ENCODE measurements at regions not wholly inside any gene's neighbourhood (a gene's known extent, or its start where the extent isn't known, plus 50 kb on each side); places are given as distances from the start of the nearest gene placed in this dataset.
"Not testable (repeated sequence)": the region's sequence is repeated elsewhere in the genome, so short reads cannot be mapped to it uniquely, and the experiment has no call there.

DNA sequence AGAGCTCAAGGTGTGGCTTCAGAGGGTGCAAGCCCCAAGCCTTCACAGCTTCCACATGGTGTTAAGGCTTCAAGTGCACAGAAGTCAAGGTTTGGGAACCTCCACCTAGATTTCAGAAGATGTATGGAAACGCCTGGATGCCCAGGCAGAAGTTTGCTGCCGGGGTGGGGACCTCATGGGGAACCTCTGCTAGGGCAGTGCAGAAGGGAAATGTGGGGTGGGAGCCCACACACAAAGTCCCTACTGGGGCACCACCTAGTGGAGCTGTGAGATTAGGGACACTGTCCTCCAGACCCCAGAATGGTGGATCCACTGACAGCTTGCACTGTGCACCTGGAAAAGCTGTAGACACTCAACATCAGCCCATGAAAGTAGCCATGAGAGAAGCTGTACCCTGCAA, 99.6 kb upstream of the CLEC14A start:
- H3K27ac Mint-ChIP-seq; H3K4me1 Mint-ChIP-seq; DNase-seq (ENCODE audit: low spot score in 2 of 2); ATAC-seq; H3K4me3 Mint-ChIP-seq; H3K36me3 Mint-ChIP-seq: not testable (repeated sequence)
- peaks cover 12% of the 10 kb centered on the region for H3K9me3 Mint-ChIP-seq

DNA sequence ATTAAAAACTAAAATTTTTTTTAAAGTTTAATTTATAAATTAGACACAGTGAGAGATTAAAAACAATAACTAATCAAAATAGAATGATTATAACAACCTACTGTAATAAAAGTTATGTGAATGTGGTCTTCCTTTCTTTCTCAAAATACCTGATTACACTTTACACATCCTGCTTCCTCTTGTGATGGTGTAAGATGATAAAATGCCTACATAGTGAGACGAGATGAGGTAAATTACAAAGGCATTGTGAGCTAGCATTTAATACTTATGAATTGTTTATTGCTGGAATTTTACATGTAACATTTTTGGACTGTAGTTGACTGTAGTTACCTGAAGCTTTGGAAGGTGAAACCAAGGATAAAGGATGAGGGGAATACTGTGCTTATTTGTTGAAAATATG, 94.2 kb upstream of the CLEC14A start:
- no peaks in the 10 kb centered on the region for H3K36me3 Mint-ChIP-seq
- H3K27ac Mint-ChIP-seq, result no peak overlapping the region
- no peak overlapping the region for H3K4me3 Mint-ChIP-seq
- no peak for DNase-seq (ENCODE audit: low spot score in 2 of 2)
- peaks cover 9% of the 10 kb centered on the region for H3K9me3 Mint-ChIP-seq
- no peaks in the 10 kb centered on the region for H3K4me1 Mint-ChIP-seq
- ATAC-seq, result no peak

DNA sequence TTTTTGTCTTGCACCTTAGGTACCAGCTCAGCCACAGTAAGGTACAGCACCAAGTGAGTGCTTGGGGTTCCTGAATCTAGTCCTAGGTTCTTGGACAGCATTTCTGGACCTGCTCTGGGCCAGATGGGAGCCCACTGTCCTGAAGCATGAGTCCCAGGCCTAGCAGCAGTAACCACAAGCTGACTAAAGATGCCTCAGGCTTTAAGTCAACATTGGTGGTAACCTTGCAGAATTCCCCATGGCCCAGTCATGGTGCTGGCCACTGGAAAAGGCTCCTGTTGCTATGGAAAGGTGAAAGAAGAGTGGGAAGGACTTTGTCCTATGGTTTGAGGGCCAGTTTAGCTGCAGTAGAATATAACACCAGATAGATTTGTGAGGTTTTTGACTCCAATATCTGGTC, 86.9 kb upstream of the CLEC14A start:
- Mint-ChIP-seq H3K9me3 (peaks cover 5% of the 10 kb centered on the region), H3K27ac (no peak overlapping the region), H3K4me1 (no peaks in the 10 kb centered on the region), H3K4me3 (no peak overlapping the region), H3K36me3 (no peaks in the 10 kb centered on the region)
- no peak for DNase-seq (ENCODE audit: low spot score in 2 of 2)
- no peak for ATAC-seq

DNA sequence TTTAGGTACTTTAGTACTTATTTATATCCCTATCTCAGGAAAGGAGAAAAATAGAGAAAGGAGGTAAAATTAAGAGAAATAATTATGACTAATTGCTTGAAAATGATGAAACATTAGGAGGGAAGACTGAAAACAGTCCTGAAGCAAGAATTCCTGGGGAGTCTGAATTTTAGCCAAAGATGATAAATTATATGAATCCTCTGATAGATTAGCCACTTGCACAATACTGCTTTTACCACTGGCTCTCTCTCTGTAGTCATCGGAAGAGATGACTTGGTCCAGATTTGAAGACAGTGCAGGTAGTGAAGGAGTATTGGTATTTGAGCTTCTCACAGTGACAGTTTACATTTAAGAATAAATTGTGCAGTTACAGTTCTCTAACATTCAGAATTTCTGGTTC, 83.8 kb upstream of the CLEC14A start:
- Mint-ChIP-seq H3K4me3 (no peak overlapping the region), H3K27ac (no peak overlapping the region), H3K36me3 (no peaks in the 10 kb centered on the region), H3K4me1 (no peaks in the 10 kb centered on the region), H3K9me3 (peaks cover 5% of the 10 kb centered on the region)
- DNase-seq (ENCODE audit: low spot score in 2 of 2) (no peak), ATAC-seq (no peak)

DNA sequence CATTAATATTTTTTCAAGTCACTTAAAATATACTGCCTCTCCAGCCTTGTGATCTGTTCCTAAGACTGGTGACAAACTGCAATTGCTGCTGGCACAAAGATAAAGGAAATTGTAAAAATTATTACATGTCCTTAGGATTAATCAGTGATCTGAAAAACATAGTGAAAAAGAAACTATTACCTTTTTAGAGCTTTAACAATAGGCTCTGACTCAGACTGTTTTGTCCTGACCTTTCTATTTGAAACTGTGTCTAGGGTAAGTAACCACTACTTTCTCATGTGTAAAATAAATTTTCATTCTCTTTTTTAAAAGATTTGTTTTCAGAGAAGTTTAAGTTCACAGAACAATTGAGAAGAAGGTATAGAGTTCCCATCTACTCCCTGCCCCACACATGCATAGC, 80.4 kb upstream of the CLEC14A start:
- ATAC-seq (no peak), DNase-seq (ENCODE audit: low spot score in 2 of 2) (no peak)
- Mint-ChIP-seq H3K4me1 (no peaks in the 10 kb centered on the region), H3K9me3 (peaks cover 4% of the 10 kb centered on the region), H3K27ac (no peak overlapping the region), H3K4me3 (no peak overlapping the region), H3K36me3 (no peaks in the 10 kb centered on the region)

DNA sequence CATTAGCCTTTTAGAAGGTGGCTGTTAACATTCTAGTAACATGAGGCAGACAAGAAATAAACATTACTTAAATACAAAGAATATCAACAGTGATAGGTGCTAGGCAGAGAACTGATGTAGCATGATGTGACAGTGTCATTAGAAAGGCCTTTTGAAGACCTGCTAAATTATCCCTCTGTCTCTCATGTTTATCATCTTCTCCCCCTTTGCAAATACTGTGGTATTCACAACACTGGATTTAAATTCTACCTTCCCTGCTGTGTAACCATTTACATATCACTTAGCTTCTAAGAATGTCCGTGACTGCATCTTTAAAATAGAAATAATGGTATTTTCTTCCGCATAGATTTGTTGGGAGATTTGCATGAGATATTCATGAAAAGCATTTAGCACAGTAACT, 74.4 kb upstream of the CLEC14A start:
- no peak overlapping the region for H3K4me3 Mint-ChIP-seq
- ATAC-seq (no peak), DNase-seq (ENCODE audit: low spot score in 2 of 2) (no peak)
- H3K9me3 Mint-ChIP-seq, result peaks cover 6% of the 10 kb centered on the region
- H3K27ac Mint-ChIP-seq, result no peak overlapping the region
- no peaks in the 10 kb centered on the region for H3K4me1 Mint-ChIP-seq
- no peaks in the 10 kb centered on the region for H3K36me3 Mint-ChIP-seq

DNA sequence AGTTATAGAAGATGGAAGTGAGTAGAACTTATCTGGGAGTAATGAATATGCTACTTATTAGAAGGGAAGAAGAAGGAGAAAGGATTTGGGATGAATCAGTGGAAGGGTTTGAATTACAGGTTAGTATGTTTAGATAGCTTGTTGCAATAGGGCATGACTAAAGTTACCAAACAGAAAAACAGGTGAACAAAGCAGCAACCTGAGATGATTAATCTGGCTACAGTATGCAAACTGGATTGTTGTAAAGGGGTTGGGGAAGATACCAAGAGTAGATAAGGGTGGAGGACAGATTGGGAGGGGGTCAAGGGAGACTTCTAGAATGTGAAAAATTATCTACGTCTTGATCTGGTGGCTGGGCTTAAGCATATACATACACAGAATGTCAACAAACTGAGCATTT, 73.4 kb upstream of the CLEC14A start:
- H3K4me1 Mint-ChIP-seq, result no peaks in the 10 kb centered on the region
- H3K36me3 Mint-ChIP-seq, result no peaks in the 10 kb centered on the region
- peaks cover 2% of the 10 kb centered on the region for H3K9me3 Mint-ChIP-seq
- DNase-seq (ENCODE audit: low spot score in 2 of 2), result no peak
- no peak overlapping the region for H3K4me3 Mint-ChIP-seq
- H3K27ac Mint-ChIP-seq, result no peak overlapping the region
- ATAC-seq, result no peak

DNA sequence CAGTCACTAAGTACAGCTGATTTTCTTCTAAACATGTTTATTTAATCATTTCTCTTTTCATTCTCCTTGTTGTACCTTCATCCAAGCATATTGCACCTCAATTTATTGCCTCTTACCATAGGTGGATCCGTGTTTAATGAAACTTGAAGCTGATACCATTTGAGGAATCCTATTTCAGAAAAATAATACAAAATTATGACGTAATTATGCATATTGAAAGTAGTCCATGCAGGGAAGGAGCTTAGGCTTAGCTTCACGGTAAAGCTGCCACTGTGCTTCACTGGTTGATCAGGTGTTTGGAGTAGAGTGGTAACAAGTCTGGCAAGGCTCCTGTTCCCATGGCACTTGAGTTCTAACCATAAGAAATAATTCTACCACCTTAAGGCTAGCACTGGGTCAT, 61.0 kb upstream of the CLEC14A start:
- Mint-ChIP-seq H3K9me3 (peaks cover 5% of the 10 kb centered on the region), H3K36me3 (no peaks in the 10 kb centered on the region)
- ATAC-seq, result no peak

DNA sequence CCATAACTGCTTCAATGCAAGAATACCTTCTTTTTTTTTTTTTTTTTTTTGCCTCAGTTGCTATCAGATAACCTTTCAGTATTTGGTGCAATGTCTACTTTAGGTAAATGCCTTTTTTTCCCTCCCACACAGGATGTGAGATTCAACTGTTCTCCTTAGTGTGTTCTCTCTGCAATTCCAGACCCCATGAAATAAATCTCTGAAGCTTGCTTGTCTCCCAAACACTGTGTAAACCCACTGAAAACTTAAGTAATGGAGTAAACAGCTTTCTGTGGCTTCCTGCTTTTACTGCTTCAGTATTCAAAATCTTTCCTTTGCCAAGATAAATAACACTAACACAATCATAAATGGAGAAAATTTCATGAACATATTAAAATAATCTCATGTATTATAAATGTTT, 55.8 kb upstream of the CLEC14A start:
- Mint-ChIP-seq H3K4me1 (no peaks in the 10 kb centered on the region), H3K9me3 (no peaks in the 10 kb centered on the region), H3K4me3 (no peak overlapping the region), H3K27ac (no peak overlapping the region), H3K36me3 (no peaks in the 10 kb centered on the region)
- ATAC-seq (no peak), DNase-seq (ENCODE audit: low spot score in 2 of 2) (no peak)

More for the DNA sequence above, 61.0 kb upstream of the CLEC14A start:
- no peak overlapping the region for H3K27ac Mint-ChIP-seq
- H3K4me3 Mint-ChIP-seq, result no peak overlapping the region
- H3K4me1 Mint-ChIP-seq, result no peaks in the 10 kb centered on the region
- DNase-seq (ENCODE audit: low spot score in 2 of 2), result no peak

DNA sequence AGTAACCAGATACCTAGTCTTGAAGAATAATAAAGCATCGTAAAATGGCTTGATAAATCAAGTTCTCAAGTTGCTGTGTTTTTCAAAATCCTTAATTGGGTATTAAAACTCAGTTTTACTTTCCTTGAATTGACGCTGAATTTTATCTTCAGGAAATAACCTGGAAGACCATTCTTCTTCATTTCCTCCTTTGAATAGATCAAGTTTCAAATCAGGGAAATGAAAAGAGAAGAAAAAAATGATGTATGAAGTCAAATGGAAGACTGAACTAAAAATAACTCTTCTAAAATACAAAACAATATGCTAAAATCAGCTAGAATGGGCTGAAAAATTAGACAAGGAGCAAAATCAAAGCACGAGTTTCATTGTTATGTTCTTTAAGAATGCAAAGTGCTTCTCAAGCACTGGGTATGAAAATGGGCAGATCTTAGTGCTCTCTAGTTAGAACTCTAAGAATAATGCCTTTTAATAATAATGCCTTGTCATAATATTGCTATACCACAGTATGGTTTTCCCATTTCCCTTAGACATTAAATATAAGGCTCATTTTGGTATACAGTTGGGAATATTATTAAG, 54.6 kb upstream of the CLEC14A start:
- DNase-seq (ENCODE audit: low spot score in 2 of 2) (no peak), ATAC-seq (no peak)
- H3K4me1 Mint-ChIP-seq, result no peaks in the 10 kb centered on the region
- H3K9me3 Mint-ChIP-seq, result no peaks in the 10 kb centered on the region
- no peak overlapping the region for H3K27ac Mint-ChIP-seq
- H3K36me3 Mint-ChIP-seq, result no peaks in the 10 kb centered on the region
- H3K4me3 Mint-ChIP-seq, result no peak overlapping the region

DNA sequence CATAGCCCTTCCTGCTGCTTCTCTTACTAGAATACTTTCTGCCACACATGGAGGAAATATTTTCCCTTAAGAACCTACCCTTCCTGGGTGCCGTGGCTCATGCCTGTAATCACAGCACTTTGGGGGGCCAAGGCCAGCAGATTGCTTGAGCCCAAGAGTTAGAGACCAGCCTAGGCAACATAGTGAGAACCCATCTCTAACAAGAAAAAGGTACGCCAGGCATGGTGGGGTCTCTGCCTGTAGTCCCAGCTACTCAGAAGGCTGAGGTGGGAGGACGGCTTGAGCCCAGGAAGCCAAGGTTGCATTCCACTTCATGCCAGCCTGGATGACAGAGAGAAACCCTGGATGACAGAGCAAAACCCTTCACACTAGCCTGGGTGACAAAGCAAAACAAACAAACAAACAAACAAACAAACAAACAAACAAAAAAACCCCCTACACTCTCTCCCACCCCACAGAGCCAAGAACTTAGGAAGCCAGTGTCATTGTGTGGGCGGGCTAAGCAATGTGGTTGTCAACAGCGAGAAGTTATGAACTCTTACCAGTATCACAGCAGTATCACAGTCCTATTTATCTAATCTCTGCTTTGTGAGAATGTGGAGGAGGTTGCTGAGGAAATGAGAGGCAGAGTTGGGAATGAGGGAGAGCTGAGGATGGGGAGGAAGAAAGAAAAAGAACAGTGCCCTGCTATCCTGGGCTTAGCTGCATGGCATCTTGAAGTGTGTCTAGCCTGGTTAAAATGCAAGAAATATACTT, 53.8 kb upstream of the CLEC14A start:
- Mint-ChIP-seq H3K4me1 (no peaks in the 10 kb centered on the region), H3K27ac (no peak overlapping the region), H3K9me3 (no peaks in the 10 kb centered on the region), H3K36me3 (no peaks in the 10 kb centered on the region), H3K4me3 (no peak overlapping the region)
- DNase-seq (ENCODE audit: low spot score in 2 of 2) (no peak), ATAC-seq (no peak)

Measured in stimulated activated effector memory CD8-positive, alpha-beta T cell treated with anti-CD3 and anti-CD28 coated beads, Interleukin-12 subunit alpha, Interleukin-12 subunit beta, amount 100 ng/mL, for 72 hours (primary cell).